ENCODE measurements at regions not wholly inside any gene's neighbourhood (a gene's known extent, or its start where the extent isn't known, plus 50 kb on each side); places are given as distances from the start of the nearest gene placed in this dataset.

- TF ChIP-seq EP300 (IDR thresholded peaks at IDR 0.05) (no peak), POLR2A (IDR thresholded peaks at IDR 0.05; ENCODE audit: low read length) (no peak), KDM1A (IDR thresholded peaks at IDR 0.05; ENCODE audit: low read depth) (no peak), CTCF (IDR thresholded peaks at IDR 0.05) (no peak), BHLHE40 (IDR thresholded peaks at IDR 0.05; ENCODE audit: low read depth, low read length) (no peak), RFX5 (IDR thresholded peaks at IDR 0.05) (no peak), REST (IDR thresholded peaks at IDR 0.05) (no peak), HMGXB4 (CRISPR knock-in tag; IDR thresholded peaks at IDR 0.05; ENCODE audit: borderline replicate concordance) (no peak), RAD21 (conservative IDR thresholded peaks at IDR 0.05 in 1 of 2, IDR thresholded peaks at IDR 0.05 in 1 of 2) (no peak), PHF8 (IDR thresholded peaks at IDR 0.05; ENCODE audit: borderline replicate concordance, low read depth) (no peak), JUN (IDR thresholded peaks at IDR 0.05) (no peak)
These were observed 212.7 kb upstream of the CADM1 start for GRCh38 chr11:115716601-115717529.
